ENCODE measurements at regions not wholly inside any gene's neighbourhood (a gene's known extent, or its start where the extent isn't known, plus 50 kb on each side); places are given as distances from the start of the nearest gene placed in this dataset.

- TF ChIP-seq POLR2A (IDR thresholded peaks at IDR 0.05) (no peak), POLR2AphosphoS5 (IDR thresholded peaks at IDR 0.05; ENCODE audit: insufficient read depth in 1 of 2, low read depth in 1 of 2) (no peak), CTCF (IDR thresholded peaks at IDR 0.05) (no peak)
- intact Hi-C loops (cut with DNase I), result no loop called here
- Histone ChIP-seq H3K9me3 (no peaks in the 10 kb centered on the region), H3K27me3 (no peaks in the 10 kb centered on the region), H3K4me1 (peaks cover 9% of the 10 kb centered on the region), H3K4me3 (no peak overlapping the region), H3K36me3 (no peaks in the 10 kb centered on the region), H3K27ac (no peak overlapping the region)
- no peak for DNase-seq (ENCODE audit: extremely low spot score in 2 of 2)
These were observed 51.8 kb upstream of the TLE1 start for GRCh38 chr9:81741103-81741502.

- Histone ChIP-seq H3K4me3 (no peak overlapping the region), H3K9me3 (no peaks in the 10 kb centered on the region), H3K27ac (no peak overlapping the region), H3K36me3 (no peaks in the 10 kb centered on the region), H3K4me1 (no peaks in the 10 kb centered on the region), H3K27me3 (no peaks in the 10 kb centered on the region)
- TF ChIP-seq POLR2AphosphoS5 (IDR thresholded peaks at IDR 0.05; ENCODE audit: insufficient read depth in 1 of 2, low read depth in 1 of 2), result no peak
- no peak for TF ChIP-seq CTCF (IDR thresholded peaks at IDR 0.05)
- no peak for TF ChIP-seq POLR2A (IDR thresholded peaks at IDR 0.05)
- intact Hi-C loops (cut with DNase I), result no loop called here
- no peak for DNase-seq (ENCODE audit: extremely low spot score in 2 of 2)
These were observed 58.7 kb upstream of the TLE1 start for GRCh38 chr9:81748091-81748490.

GRCh38 chr9:81753436-81753835 lies 64.1 kb upstream of the TLE1 start:
- no peak for TF ChIP-seq POLR2A (IDR thresholded peaks at IDR 0.05)
- TF ChIP-seq POLR2AphosphoS5 (IDR thresholded peaks at IDR 0.05; ENCODE audit: insufficient read depth in 1 of 2, low read depth in 1 of 2), result no peak
- TF ChIP-seq CTCF (IDR thresholded peaks at IDR 0.05), result no peak
- intact Hi-C loops (cut with DNase I), result no loop called here
- H3K4me3 ChIP-seq, result no peak overlapping the region

GRCh38 chr9:81754245-81754644 lies 64.9 kb upstream of the TLE1 start:
- Histone ChIP-seq H3K9me3 (no peaks in the 10 kb centered on the region), H3K4me1 (no peaks in the 10 kb centered on the region), H3K27me3 (no peaks in the 10 kb centered on the region), H3K4me3 (no peak overlapping the region), H3K27ac (no peak overlapping the region), H3K36me3 (no peaks in the 10 kb centered on the region)
- no peak for DNase-seq (ENCODE audit: extremely low spot score in 2 of 2)
- intact Hi-C loops (cut with DNase I), result no loop called here
- no peak for TF ChIP-seq POLR2AphosphoS5 (IDR thresholded peaks at IDR 0.05; ENCODE audit: insufficient read depth in 1 of 2, low read depth in 1 of 2)
- TF ChIP-seq POLR2A (IDR thresholded peaks at IDR 0.05), result no peak
- TF ChIP-seq CTCF (IDR thresholded peaks at IDR 0.05), result no peak

More at GRCh38 chr9:81753436-81753835, 64.1 kb upstream of the TLE1 start:
- no peak for DNase-seq (ENCODE audit: extremely low spot score in 2 of 2)
- Histone ChIP-seq H3K27ac (no peak overlapping the region), H3K4me1 (no peaks in the 10 kb centered on the region), H3K36me3 (no peaks in the 10 kb centered on the region), H3K9me3 (no peaks in the 10 kb centered on the region), H3K27me3 (no peaks in the 10 kb centered on the region)

GRCh38 chr9:81755721-81756120 lies 66.4 kb upstream of the TLE1 start:
- Histone ChIP-seq H3K4me3 (no peak overlapping the region), H3K27me3 (no peaks in the 10 kb centered on the region), H3K9me3 (no peaks in the 10 kb centered on the region), H3K27ac (no peak overlapping the region), H3K36me3 (no peaks in the 10 kb centered on the region), H3K4me1 (no peaks in the 10 kb centered on the region)
- TF ChIP-seq POLR2A (IDR thresholded peaks at IDR 0.05) (no peak), POLR2AphosphoS5 (IDR thresholded peaks at IDR 0.05; ENCODE audit: insufficient read depth in 1 of 2, low read depth in 1 of 2) (no peak), CTCF (IDR thresholded peaks at IDR 0.05) (no peak)
- DNase-seq (ENCODE audit: extremely low spot score in 2 of 2), result no peak
- intact Hi-C loops (cut with DNase I), result no loop called here

Data from vagina (tissue), 2 donors.